ENCODE measurements at regions not wholly inside any gene's neighbourhood (a gene's known extent, or its start where the extent isn't known, plus 50 kb on each side); places are given as distances from the start of the nearest gene placed in this dataset.

DNA sequence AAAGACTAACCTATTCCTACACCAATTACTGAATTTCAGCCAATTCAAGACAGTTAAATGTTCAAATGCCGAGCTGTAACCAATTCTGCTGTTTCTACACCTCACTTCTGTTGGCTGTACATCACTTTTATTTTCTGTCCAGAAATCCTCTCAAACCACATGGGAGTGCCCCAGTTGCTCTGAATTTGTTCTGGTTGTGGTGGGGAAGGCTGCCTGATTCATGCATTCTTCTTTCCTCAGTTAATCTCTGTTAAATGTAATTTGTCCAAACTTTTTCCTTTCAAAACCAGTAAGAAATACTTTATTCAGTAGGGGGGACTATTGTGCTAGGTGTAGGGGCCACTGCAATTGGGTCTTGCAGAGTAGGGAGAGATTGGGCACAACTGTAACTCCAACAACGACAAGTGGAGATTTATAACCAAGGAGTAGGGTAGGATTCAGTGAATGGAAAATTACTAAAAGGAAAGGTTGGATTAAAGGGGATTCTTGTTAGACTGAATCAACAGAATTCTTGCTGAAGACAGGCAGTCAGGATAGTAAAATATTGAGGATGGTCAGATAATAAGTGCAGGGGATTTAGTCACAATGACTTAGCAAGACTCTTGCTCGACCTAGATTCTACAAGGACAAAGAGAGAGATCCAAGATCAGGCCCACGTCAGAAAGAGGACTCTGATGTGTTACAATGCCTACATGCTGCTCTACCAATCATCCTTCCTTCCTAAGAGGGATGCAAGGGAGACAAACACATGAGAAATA lies 593.5 kb upstream of the FAT3 start:
- Histone ChIP-seq H3K36me3 (ENCODE audit: control insufficient read depth in 2 of 2, extremely low read depth in 1 of 2, insufficient read depth in 2 of 2, low read length in 2 of 2) (no peaks in the 10 kb centered on the region), H3K4me1 (ENCODE audit: control insufficient read depth, extremely low read depth, insufficient read depth, low read length) (no peaks in the 10 kb centered on the region), H3K9ac (replicated peaks; ENCODE audit: extremely low read depth, insufficient read depth, low read length) (no peak overlapping the region), H4K20me1 (replicated peaks; ENCODE audit: control insufficient read depth, extremely low read depth, insufficient read depth, low read length) (no peaks in the 10 kb centered on the region), H3K27ac (ENCODE audit: insufficient read depth, low read depth, low read length) (no peak overlapping the region), H3K27me3 (ENCODE audit: control insufficient read depth in 2 of 2, insufficient read depth in 2 of 2, low read length in 2 of 2) (no peaks in the 10 kb centered on the region), H3K4me3 (replicated peaks in 1 of 3; ENCODE audit: insufficient read depth in 1 of 3, low read depth in 1 of 3, low read length in 3 of 3) (no peak overlapping the region), H2AFZ (ENCODE audit: low read depth, low read length) (no peak overlapping the region), H3K9me3 (replicated peaks; ENCODE audit: control insufficient read depth, insufficient read depth, low read length) (no peaks in the 10 kb centered on the region), H3K4me2 (ENCODE audit: insufficient read depth, low read length) (no peak overlapping the region), H3K9me1 (replicated peaks; ENCODE audit: control insufficient read depth, extremely low read depth, insufficient read depth, low read length) (no peaks in the 10 kb centered on the region), H3K79me2 (ENCODE audit: control insufficient read depth, insufficient read depth, low read length) (no peaks in the 10 kb centered on the region)
- intact Hi-C loops (cut with micrococcal nuclease) (no loop called here), dilution Hi-C loops (cut with MboI; ENCODE audit: extremely low pct_ligation_motif_present, low sequenced_read_pairs) (no loop called here)
- CTCF ChIA-PET: no interaction called here
- DNase-seq (ENCODE audit: low read depth, low spot score) (no peak), FAIRE-seq (no peak)
- BruUV-seq (replicated peaks): no TSS peak
- TF ChIP-seq MYC (IDR thresholded peaks at IDR 0.05; ENCODE audit: low read depth, low read length) (no peak), GATA2 (IDR thresholded peaks at IDR 0.05; ENCODE audit: insufficient read depth, insufficient read length, low read depth, low read length) (no peak), POLR2A (IDR thresholded peaks at IDR 0.05; ENCODE audit: low read depth, low read length) (no peak), JUN (IDR thresholded peaks at IDR 0.05; ENCODE audit: borderline replicate concordance, insufficient read depth, insufficient read length, low read depth) (no peak), FOS (IDR thresholded peaks at IDR 0.05; ENCODE audit: borderline replicate concordance, insufficient read depth, low read length) (no peak), EZH2 (IDR thresholded peaks at IDR 0.05; ENCODE audit: borderline replicate concordance, low read depth, low read length, severe bottlenecking) (no peak), POLR2AphosphoS5 (IDR thresholded peaks at IDR 0.05; ENCODE audit: insufficient read depth, low read depth, low read length) (no peak)
- TF ChIP-seq, protein P1, sequence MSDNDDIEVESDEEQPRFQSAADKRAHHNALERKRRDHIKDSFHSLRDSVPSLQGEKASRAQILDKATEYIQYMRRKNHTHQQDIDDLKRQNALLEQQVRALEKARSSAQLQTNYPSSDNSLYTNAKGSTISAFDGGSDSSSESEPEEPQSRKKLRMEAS (IDR thresholded peaks at IDR 0.05; ENCODE audit: insufficient read depth, insufficient read length): no peak
- TF ChIP-seq, protein P2, sequence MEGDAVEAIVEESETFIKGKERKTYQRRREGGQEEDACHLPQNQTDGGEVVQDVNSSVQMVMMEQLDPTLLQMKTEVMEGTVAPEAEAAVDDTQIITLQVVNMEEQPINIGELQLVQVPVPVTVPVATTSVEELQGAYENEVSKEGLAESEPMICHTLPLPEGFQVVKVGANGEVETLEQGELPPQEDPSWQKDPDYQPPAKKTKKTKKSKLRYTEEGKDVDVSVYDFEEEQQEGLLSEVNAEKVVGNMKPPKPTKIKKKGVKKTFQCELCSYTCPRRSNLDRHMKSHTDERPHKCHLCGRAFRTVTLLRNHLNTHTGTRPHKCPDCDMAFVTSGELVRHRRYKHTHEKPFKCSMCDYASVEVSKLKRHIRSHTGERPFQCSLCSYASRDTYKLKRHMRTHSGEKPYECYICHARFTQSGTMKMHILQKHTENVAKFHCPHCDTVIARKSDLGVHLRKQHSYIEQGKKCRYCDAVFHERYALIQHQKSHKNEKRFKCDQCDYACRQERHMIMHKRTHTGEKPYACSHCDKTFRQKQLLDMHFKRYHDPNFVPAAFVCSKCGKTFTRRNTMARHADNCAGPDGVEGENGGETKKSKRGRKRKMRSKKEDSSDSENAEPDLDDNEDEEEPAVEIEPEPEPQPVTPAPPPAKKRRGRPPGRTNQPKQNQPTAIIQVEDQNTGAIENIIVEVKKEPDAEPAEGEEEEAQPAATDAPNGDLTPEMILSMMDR (IDR thresholded peaks at IDR 0.05; ENCODE audit: extremely low read depth in 1 of 2, insufficient read depth in 1 of 2, low read depth in 1 of 2, low read length in 2 of 2): no peak
- POLR2A ChIA-PET: no interaction called here

All from endothelial cell of umbilical vein (primary cell).